NCI-H146 (cell line): ENCODE measurements at regions not wholly inside any gene's neighbourhood (a gene's known extent, or its start where the extent isn't known, plus 50 kb on each side); places are given as distances from the start of the nearest gene placed in this dataset.
"Not testable (repeated sequence)": the region's sequence is repeated elsewhere in the genome, so short reads cannot be mapped to it uniquely, and the experiment has no call there.

ENCODE experiments used
- DNase-seq: peaks from one replicate; lab custom pipeline; 2025; lab: John Stamatoyannopoulos, UW

GRCh38 chr7:21317966-21318915 lies 109.6 kb upstream of the SP4 start:
- DNase-seq: peak; percentile 88

GRCh38 chr7:21318916-21319270 lies 109.0 kb upstream of the SP4 start:
- DNase-seq: peak; percentile 72

GRCh38 chr7:21326241-21326640 lies 101.6 kb upstream of the SP4 start:
- DNase-seq: peak; percentile 63

GRCh38 chr7:21326921-21327320 lies 101.0 kb upstream of the SP4 start:
- DNase-seq: no peak

- no peak for DNase-seq
Measured at GRCh38 chr7:21327422-21328409, 100.2 kb upstream of the SP4 start.

- DNase-seq: no peak
Measured at GRCh38 chr7:21330462-21331178, 97.3 kb upstream of the SP4 start.

- no peak for DNase-seq
Measured at GRCh38 chr7:21334906-21335305, 93.0 kb upstream of the SP4 start.

GRCh38 chr7:21336743-21337142 lies 91.1 kb upstream of the SP4 start:
- peak; percentile 21 for DNase-seq

GRCh38 chr7:21338728-21339164 lies 89.1 kb upstream of the SP4 start:
- no peak for DNase-seq

GRCh38 chr7:21344900-21345299 lies 83.0 kb upstream of the SP4 start:
- DNase-seq: not testable (repeated sequence)

GRCh38 chr7:21345361-21345760 lies 82.5 kb upstream of the SP4 start:
- no peak for DNase-seq

- DNase-seq: no peak
Measured at GRCh38 chr7:21346297-21346696, 81.6 kb upstream of the SP4 start.

GRCh38 chr7:21352540-21353387 lies 75.1 kb upstream of the SP4 start:
- no peak for DNase-seq

- DNase-seq: no peak
Measured at GRCh38 chr7:21353388-21353780, 74.5 kb upstream of the SP4 start.

GRCh38 chr7:21354284-21354683 lies 73.6 kb upstream of the SP4 start:
- no peak for DNase-seq

- no peak for DNase-seq
Measured at GRCh38 chr7:21355406-21355874, 72.4 kb upstream of the SP4 start.

GRCh38 chr7:21356616-21357015 lies 71.3 kb upstream of the SP4 start:
- DNase-seq: no peak

- no peak for DNase-seq
Measured at GRCh38 chr7:21357151-21358097, 70.5 kb upstream of the SP4 start.

- DNase-seq: no peak
Measured at GRCh38 chr7:21358648-21359047, 69.2 kb upstream of the SP4 start.

GRCh38 chr7:21359163-21359562 lies 68.7 kb upstream of the SP4 start:
- DNase-seq: no peak
